ENCODE measurements at regions not wholly inside any gene's neighbourhood (a gene's known extent, or its start where the extent isn't known, plus 50 kb on each side); places are given as distances from the start of the nearest gene placed in this dataset.

DNA sequence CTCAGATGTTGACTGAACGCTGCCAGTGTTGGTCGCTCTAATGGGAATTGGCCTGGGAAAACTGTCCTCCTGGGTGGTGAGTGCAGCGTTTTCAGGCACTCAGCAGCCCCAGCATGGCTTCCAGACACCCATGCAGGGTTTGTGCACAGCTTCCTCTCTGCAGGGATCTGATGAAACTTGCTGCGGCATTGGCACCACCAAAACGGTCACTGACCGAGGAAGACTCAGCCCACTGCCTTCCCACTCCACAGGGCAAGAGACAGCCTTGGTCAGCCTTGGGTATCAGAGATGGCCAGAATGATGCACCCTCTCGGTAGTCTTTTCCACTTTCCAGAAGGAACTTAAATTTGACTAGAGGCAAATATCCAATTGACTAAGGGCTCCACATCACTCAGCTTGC, 398.9 kb downstream of the IRS2 start:
- Mint-ChIP-seq H3K36me3 (ENCODE audit: low read depth) (no peaks in the 10 kb centered on the region), H3K27me3 (ENCODE audit: low read depth) (no peaks in the 10 kb centered on the region), H3K4me1 (ENCODE audit: low read depth) (peaks cover 50% of the 10 kb centered on the region), H3K4me3 (ENCODE audit: unreplicated experiment) (no peak overlapping the region), H3K9me3 (ENCODE audit: low read depth) (no peaks in the 10 kb centered on the region), H3K27ac (ENCODE audit: unreplicated experiment) (no peak overlapping the region)
- TF ChIP-seq, protein P1, sequence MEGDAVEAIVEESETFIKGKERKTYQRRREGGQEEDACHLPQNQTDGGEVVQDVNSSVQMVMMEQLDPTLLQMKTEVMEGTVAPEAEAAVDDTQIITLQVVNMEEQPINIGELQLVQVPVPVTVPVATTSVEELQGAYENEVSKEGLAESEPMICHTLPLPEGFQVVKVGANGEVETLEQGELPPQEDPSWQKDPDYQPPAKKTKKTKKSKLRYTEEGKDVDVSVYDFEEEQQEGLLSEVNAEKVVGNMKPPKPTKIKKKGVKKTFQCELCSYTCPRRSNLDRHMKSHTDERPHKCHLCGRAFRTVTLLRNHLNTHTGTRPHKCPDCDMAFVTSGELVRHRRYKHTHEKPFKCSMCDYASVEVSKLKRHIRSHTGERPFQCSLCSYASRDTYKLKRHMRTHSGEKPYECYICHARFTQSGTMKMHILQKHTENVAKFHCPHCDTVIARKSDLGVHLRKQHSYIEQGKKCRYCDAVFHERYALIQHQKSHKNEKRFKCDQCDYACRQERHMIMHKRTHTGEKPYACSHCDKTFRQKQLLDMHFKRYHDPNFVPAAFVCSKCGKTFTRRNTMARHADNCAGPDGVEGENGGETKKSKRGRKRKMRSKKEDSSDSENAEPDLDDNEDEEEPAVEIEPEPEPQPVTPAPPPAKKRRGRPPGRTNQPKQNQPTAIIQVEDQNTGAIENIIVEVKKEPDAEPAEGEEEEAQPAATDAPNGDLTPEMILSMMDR (IDR thresholded peaks at IDR 0.05): no peak
- no peak for DNase-seq (ENCODE audit: low spot score)

- Mint-ChIP-seq H3K36me3 (ENCODE audit: low read depth) (no peaks in the 10 kb centered on the region), H3K4me1 (ENCODE audit: low read depth) (peaks cover 56% of the 10 kb centered on the region), H3K27ac (ENCODE audit: unreplicated experiment) (peak overlapping the region; percentile 87), H3K27me3 (ENCODE audit: low read depth) (no peaks in the 10 kb centered on the region), H3K9me3 (ENCODE audit: low read depth) (no peaks in the 10 kb centered on the region), H3K4me3 (ENCODE audit: unreplicated experiment) (no peak overlapping the region)
- no peak for DNase-seq (ENCODE audit: low spot score)
- TF ChIP-seq, protein P1 (IDR thresholded peaks at IDR 0.05): no peak
Observed at GRCh38 chr13:109385242-109385560, 401.2 kb downstream of the IRS2 start.

DNA sequence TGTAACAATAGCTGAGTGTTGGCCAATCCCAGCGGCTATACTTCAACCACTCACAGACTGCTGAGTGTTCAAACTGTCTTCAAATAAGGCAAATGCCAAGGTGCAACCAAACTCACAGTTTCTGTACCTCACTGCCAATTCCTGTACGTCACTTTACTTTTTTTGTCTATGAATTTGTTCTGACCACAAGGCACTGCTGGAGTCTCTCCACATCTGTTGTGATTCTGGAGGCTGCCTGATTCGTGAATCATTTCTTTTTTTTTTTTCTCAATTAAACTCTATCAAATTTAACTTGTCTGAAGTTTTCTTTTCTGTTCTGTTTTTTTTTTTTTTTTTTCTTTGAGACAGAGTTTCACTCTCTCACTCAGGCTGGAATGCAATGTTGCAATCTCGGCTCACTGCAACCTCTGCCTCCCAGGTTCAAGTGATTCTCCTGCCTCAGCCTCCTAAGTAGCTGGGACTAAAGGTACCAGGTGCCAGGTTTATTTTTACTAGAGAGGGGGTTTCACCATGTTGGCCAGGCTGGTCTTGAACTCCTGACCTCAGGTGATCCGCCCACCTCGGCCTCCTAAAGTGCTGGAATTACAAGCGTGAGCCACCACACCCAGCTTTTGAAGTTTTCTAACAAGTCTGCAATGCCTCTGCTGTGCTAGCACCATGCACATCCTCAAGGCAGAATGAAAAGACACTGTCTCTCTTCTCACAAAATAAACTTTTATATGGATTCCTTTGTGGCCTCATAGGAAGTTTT, 401.7 kb downstream of the IRS2 start:
- Mint-ChIP-seq H3K27me3 (ENCODE audit: low read depth) (no peaks in the 10 kb centered on the region), H3K36me3 (ENCODE audit: low read depth) (no peaks in the 10 kb centered on the region), H3K9me3 (ENCODE audit: low read depth) (no peaks in the 10 kb centered on the region), H3K27ac (ENCODE audit: unreplicated experiment) (peak overlapping the region; percentile 87), H3K4me1 (ENCODE audit: low read depth) (peaks cover 54% of the 10 kb centered on the region), H3K4me3 (ENCODE audit: unreplicated experiment) (no peak overlapping the region)
- DNase-seq (ENCODE audit: low spot score): no peak
- TF ChIP-seq, protein P1 (IDR thresholded peaks at IDR 0.05): peak; percentile 5

GRCh38 chr13:109383683-109384082, 402.7 kb downstream of the IRS2 start:
- Mint-ChIP-seq H3K9me3 (ENCODE audit: low read depth) (no peaks in the 10 kb centered on the region), H3K27ac (ENCODE audit: unreplicated experiment) (peak overlapping the region; percentile 87), H3K4me3 (ENCODE audit: unreplicated experiment) (no peak overlapping the region)

GRCh38 chr13:109381546-109382180, 404.7 kb downstream of the IRS2 start:
- DNase-seq (ENCODE audit: low spot score): no peak
- TF ChIP-seq, protein P1 (IDR thresholded peaks at IDR 0.05): peak; percentile 8
- no peaks in the 10 kb centered on the region for H3K9me3 Mint-ChIP-seq (ENCODE audit: low read depth)
- peaks cover 48% of the 10 kb centered on the region for H3K4me1 Mint-ChIP-seq (ENCODE audit: low read depth)
- no peaks in the 10 kb centered on the region for H3K27me3 Mint-ChIP-seq (ENCODE audit: low read depth)
- no peak overlapping the region for H3K4me3 Mint-ChIP-seq (ENCODE audit: unreplicated experiment)
- peak overlapping the region; percentile 85 for H3K27ac Mint-ChIP-seq (ENCODE audit: unreplicated experiment)
- no peaks in the 10 kb centered on the region for H3K36me3 Mint-ChIP-seq (ENCODE audit: low read depth)

More at GRCh38 chr13:109383683-109384082, 402.7 kb downstream of the IRS2 start:
- H3K4me1 Mint-ChIP-seq (ENCODE audit: low read depth): peaks cover 52% of the 10 kb centered on the region
- DNase-seq (ENCODE audit: low spot score): no peak
- TF ChIP-seq, protein P1 (IDR thresholded peaks at IDR 0.05): peak; percentile 19
- no peaks in the 10 kb centered on the region for H3K27me3 Mint-ChIP-seq (ENCODE audit: low read depth)
- no peaks in the 10 kb centered on the region for H3K36me3 Mint-ChIP-seq (ENCODE audit: low read depth)
